ENCODE measurements at regions not wholly inside any gene's neighbourhood (a gene's known extent, or its start where the extent isn't known, plus 50 kb on each side); places are given as distances from the start of the nearest gene placed in this dataset.

GRCh38 chr1:228999446-229000170 is 264.3 kb downstream of the RHOU start:
- no peaks in the 10 kb centered on the region for H3K9me3 ChIP-seq
- intact Hi-C loops (cut with DNase I), result no loop called here
- H3K27ac ChIP-seq, result no peak overlapping the region
- ATAC-seq, result no peak
- no peak for TF ChIP-seq CTCF (IDR thresholded peaks at IDR 0.05)
- no peaks in the 10 kb centered on the region for H3K27me3 ChIP-seq (ENCODE audit: low read depth)
- no peak for DNase-seq
- H3K4me1 ChIP-seq, result no peaks in the 10 kb centered on the region
- H3K4me3 ChIP-seq, result no peak overlapping the region
- H3K36me3 ChIP-seq, result no peaks in the 10 kb centered on the region

- no peaks in the 10 kb centered on the region for H3K9me3 ChIP-seq
- H3K4me3 ChIP-seq, result no peak overlapping the region
- intact Hi-C loops (cut with DNase I), result no loop called here
- no peaks in the 10 kb centered on the region for H3K27me3 ChIP-seq (ENCODE audit: low read depth)
- no peaks in the 10 kb centered on the region for H3K36me3 ChIP-seq
- DNase-seq, result no peak
- no peaks in the 10 kb centered on the region for H3K4me1 ChIP-seq
- no peak for ATAC-seq
- TF ChIP-seq CTCF (IDR thresholded peaks at IDR 0.05), result no peak
- no peak overlapping the region for H3K27ac ChIP-seq
Measured at GRCh38 chr1:229000187-229000586, 264.9 kb downstream of the RHOU start.

GRCh38 chr1:229001467-229002011 is 266.3 kb downstream of the RHOU start:
- no peak for ATAC-seq
- no peaks in the 10 kb centered on the region for H3K9me3 ChIP-seq
- intact Hi-C loops (cut with DNase I), result no loop called here
- no peaks in the 10 kb centered on the region for H3K36me3 ChIP-seq
- no peaks in the 10 kb centered on the region for H3K27me3 ChIP-seq (ENCODE audit: low read depth)
- H3K27ac ChIP-seq, result no peak overlapping the region
- H3K4me1 ChIP-seq, result no peaks in the 10 kb centered on the region
- no peak overlapping the region for H3K4me3 ChIP-seq
- TF ChIP-seq CTCF (IDR thresholded peaks at IDR 0.05), result no peak
- DNase-seq, result no peak

GRCh38 chr1:229002037-229002436 is 266.8 kb downstream of the RHOU start:
- no peaks in the 10 kb centered on the region for H3K4me1 ChIP-seq
- H3K27ac ChIP-seq, result no peak overlapping the region
- no peak for ATAC-seq
- H3K4me3 ChIP-seq, result no peak overlapping the region
- H3K9me3 ChIP-seq, result no peaks in the 10 kb centered on the region
- intact Hi-C loops (cut with DNase I), result no loop called here
- DNase-seq, result no peak
- H3K36me3 ChIP-seq, result no peaks in the 10 kb centered on the region
- no peaks in the 10 kb centered on the region for H3K27me3 ChIP-seq (ENCODE audit: low read depth)
- TF ChIP-seq CTCF (IDR thresholded peaks at IDR 0.05), result no peak

- intact Hi-C loops (cut with DNase I), result no loop called here
- H3K4me3 ChIP-seq, result no peak overlapping the region
- no peaks in the 10 kb centered on the region for H3K9me3 ChIP-seq
- no peak for DNase-seq
- TF ChIP-seq CTCF (IDR thresholded peaks at IDR 0.05), result no peak
- no peaks in the 10 kb centered on the region for H3K36me3 ChIP-seq
- H3K27me3 ChIP-seq (ENCODE audit: low read depth), result no peaks in the 10 kb centered on the region
- no peak overlapping the region for H3K27ac ChIP-seq
- H3K4me1 ChIP-seq, result no peaks in the 10 kb centered on the region
- ATAC-seq, result no peak
Measured at GRCh38 chr1:229002451-229002960, 267.2 kb downstream of the RHOU start.

All from lower lobe of right lung (tissue), 2 donors.